ENCODE measurements at regions not wholly inside any gene's neighbourhood (a gene's known extent, or its start where the extent isn't known, plus 50 kb on each side); places are given as distances from the start of the nearest gene placed in this dataset.

DNA sequence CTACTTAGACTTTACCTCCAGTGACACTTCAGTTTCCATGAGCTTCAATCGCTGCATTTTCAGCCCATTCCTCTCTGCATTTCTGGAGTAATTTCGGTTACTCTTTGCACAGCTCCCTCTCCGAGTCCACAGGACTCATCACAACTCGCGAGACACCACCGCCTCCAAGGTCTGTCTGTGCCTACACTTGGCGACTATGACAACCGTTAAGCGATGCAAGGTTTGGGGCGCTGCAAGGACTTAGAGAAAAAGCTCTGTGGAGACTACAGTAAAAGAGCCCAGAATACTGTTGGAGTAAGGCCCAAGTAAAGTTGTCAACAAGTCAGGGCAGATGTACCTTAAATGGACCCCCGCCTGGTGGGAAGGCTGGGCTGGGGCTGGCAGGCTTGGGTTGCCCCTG lies 95.7 kb upstream of the RPS6KA2 start:
- no peak overlapping the region for H3K27ac ChIP-seq (ENCODE audit: low read depth in 1 of 2, low read length in 2 of 2)
- H3K4me3 ChIP-seq (ENCODE audit: low read length in 2 of 2): no peak overlapping the region
- H3K27me3 ChIP-seq (ENCODE audit: control insufficient read depth in 1 of 2, insufficient read depth in 2 of 2, low read length in 1 of 2): no peaks in the 10 kb centered on the region
- WGBS, 2 donors: 95% methylated on average over 11 of the region's 11 CpGs
- DNase-seq (no peak), ATAC-seq (ENCODE audit: low FRiP score) (no peak)
- H3K36me3 ChIP-seq (ENCODE audit: control insufficient read depth in 1 of 2, insufficient read depth in 2 of 2, low read length in 1 of 2): no peaks in the 10 kb centered on the region
- H3K9me3 ChIP-seq (ENCODE audit: control insufficient read depth, low read length): no peaks in the 10 kb centered on the region
- intact Hi-C loops (cut with DNase I): no loop called here
- no peaks in the 10 kb centered on the region for H3K4me1 ChIP-seq (ENCODE audit: control insufficient read depth in 1 of 2, insufficient read depth in 2 of 2, low read length in 2 of 2)

DNA sequence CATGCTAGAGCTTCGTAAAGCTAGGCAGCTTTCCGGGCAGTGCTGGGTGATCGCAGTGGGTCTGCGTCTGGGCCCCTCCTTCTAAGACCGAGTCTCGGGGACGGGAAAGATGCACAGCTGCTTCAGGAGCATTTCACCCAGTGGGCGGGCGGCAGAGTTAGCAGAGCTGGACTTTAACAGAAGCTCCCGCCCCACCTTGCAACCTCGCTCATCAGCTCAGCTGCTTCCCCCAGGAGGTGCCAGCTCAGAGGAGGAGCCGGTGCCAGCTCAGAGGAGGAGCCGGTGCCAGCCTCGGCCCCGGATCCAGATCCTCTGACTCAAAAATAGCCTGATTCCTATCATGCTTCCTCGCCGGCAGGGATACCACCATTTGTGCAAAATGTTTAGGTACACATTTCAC lies 94.5 kb upstream of the RPS6KA2 start:
- Histone ChIP-seq H3K36me3 (ENCODE audit: control insufficient read depth in 1 of 2, insufficient read depth in 2 of 2, low read length in 1 of 2) (no peaks in the 10 kb centered on the region), H3K9me3 (ENCODE audit: control insufficient read depth, low read length) (no peaks in the 10 kb centered on the region), H3K4me1 (ENCODE audit: control insufficient read depth in 1 of 2, insufficient read depth in 2 of 2, low read length in 2 of 2) (no peaks in the 10 kb centered on the region), H3K4me3 (ENCODE audit: low read length in 2 of 2) (no peak overlapping the region), H3K27ac (ENCODE audit: low read depth in 1 of 2, low read length in 2 of 2) (no peak overlapping the region), H3K27me3 (ENCODE audit: control insufficient read depth in 1 of 2, insufficient read depth in 2 of 2, low read length in 1 of 2) (no peaks in the 10 kb centered on the region)
- intact Hi-C loops (cut with DNase I): no loop called here
- DNase-seq (no peak), ATAC-seq (ENCODE audit: low FRiP score) (no peak)
- WGBS, 2 donors: 50 to 56% methylated on average over 17 of the region's 17 CpGs

DNA sequence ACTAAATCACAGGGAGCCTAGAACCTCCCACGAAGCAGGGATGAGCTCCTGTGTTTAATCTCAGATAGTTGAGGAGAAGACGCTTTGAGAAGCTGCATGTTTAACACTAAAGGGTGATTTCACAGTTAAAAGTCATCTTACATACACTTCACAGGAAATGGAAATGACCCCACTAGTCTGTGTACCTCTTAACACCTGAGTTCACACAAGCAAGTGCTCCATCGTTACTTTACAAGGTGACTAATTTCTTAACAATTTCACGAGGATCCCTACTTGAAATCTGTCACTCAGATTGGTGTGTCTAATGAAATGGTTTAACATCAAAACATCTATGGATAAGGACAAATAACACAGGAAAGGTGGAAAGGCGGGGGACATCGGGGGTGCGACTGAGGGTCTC lies 93.8 kb upstream of the RPS6KA2 start:
- 76 to 88% methylated on average over 7 of the region's 7 CpGs for WGBS, 2 donors
- H3K4me3 ChIP-seq (ENCODE audit: low read length in 2 of 2): no peak overlapping the region
- DNase-seq: no peak

DNA sequence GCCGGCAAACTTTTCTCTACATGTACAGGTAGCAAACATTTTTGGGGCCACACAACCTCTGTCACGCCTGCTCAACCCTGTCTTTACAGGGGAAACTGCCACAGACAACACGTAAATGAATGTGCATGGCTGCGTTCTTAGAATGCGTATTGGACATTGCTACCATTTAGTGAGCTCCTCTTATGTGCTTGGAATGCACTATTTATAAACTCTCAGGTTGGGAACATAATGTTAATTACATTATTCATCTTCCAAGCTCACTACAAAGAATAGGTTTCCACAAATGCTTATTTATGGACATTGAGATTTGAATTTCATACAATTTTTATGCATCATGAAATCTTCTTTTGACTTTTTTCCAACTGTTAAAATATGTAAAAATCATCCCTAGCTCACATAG lies 92.0 kb upstream of the RPS6KA2 start:
- intact Hi-C loops (cut with DNase I): no loop called here
- no peak overlapping the region for H3K27ac ChIP-seq (ENCODE audit: low read depth in 1 of 2, low read length in 2 of 2)
- no peaks in the 10 kb centered on the region for H3K36me3 ChIP-seq (ENCODE audit: control insufficient read depth in 1 of 2, insufficient read depth in 2 of 2, low read length in 1 of 2)
- no peak overlapping the region for H3K4me3 ChIP-seq (ENCODE audit: low read length in 2 of 2)
- ATAC-seq (ENCODE audit: low FRiP score) (no peak), DNase-seq (no peak)
- no peaks in the 10 kb centered on the region for H3K9me3 ChIP-seq (ENCODE audit: control insufficient read depth, low read length)
- H3K4me1 ChIP-seq (ENCODE audit: control insufficient read depth in 1 of 2, insufficient read depth in 2 of 2, low read length in 2 of 2): no peaks in the 10 kb centered on the region
- H3K27me3 ChIP-seq (ENCODE audit: control insufficient read depth in 1 of 2, insufficient read depth in 2 of 2, low read length in 1 of 2): no peaks in the 10 kb centered on the region
- 92 to 96% methylated on average over 5 of the region's 5 CpGs for WGBS, 2 donors

More for the DNA sequence above, 93.8 kb upstream of the RPS6KA2 start:
- Histone ChIP-seq H3K4me1 (ENCODE audit: control insufficient read depth in 1 of 2, insufficient read depth in 2 of 2, low read length in 2 of 2) (no peaks in the 10 kb centered on the region), H3K9me3 (ENCODE audit: control insufficient read depth, low read length) (no peaks in the 10 kb centered on the region), H3K36me3 (ENCODE audit: control insufficient read depth in 1 of 2, insufficient read depth in 2 of 2, low read length in 1 of 2) (no peaks in the 10 kb centered on the region), H3K27ac (ENCODE audit: low read depth in 1 of 2, low read length in 2 of 2) (no peak overlapping the region), H3K27me3 (ENCODE audit: control insufficient read depth in 1 of 2, insufficient read depth in 2 of 2, low read length in 1 of 2) (no peaks in the 10 kb centered on the region)
- intact Hi-C loops (cut with DNase I): no loop called here
- no peak for ATAC-seq (ENCODE audit: low FRiP score)

DNA sequence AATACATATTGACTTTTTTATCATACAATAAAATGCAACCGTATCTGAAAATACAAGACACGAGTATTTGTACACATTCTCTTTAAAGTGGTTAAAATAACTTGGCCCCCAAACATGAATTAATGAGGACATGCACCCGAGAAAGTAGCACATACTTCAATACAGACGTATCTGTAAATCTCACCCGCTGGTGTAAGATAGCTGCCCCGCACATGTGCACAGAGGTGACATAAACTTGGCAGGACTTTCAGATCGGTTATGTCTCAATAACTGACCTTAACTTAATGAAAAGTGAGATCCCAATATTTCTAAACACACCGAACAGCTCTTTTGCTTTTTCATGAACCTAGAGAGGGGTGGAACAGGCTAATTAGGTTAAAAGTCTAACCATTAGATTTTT lies 91.5 kb upstream of the RPS6KA2 start:
- ATAC-seq (ENCODE audit: low FRiP score) (no peak), DNase-seq (no peak)
- Histone ChIP-seq H3K9me3 (ENCODE audit: control insufficient read depth, low read length) (no peaks in the 10 kb centered on the region), H3K27ac (ENCODE audit: low read depth in 1 of 2, low read length in 2 of 2) (no peak overlapping the region), H3K4me1 (ENCODE audit: control insufficient read depth in 1 of 2, insufficient read depth in 2 of 2, low read length in 2 of 2) (no peaks in the 10 kb centered on the region), H3K36me3 (ENCODE audit: control insufficient read depth in 1 of 2, insufficient read depth in 2 of 2, low read length in 1 of 2) (no peaks in the 10 kb centered on the region), H3K4me3 (ENCODE audit: low read length in 2 of 2) (no peak overlapping the region), H3K27me3 (ENCODE audit: control insufficient read depth in 1 of 2, insufficient read depth in 2 of 2, low read length in 1 of 2) (no peaks in the 10 kb centered on the region)
- 81 to 83% methylated on average over 8 of the region's 8 CpGs for WGBS, 2 donors
- intact Hi-C loops (cut with DNase I): no loop called here

DNA sequence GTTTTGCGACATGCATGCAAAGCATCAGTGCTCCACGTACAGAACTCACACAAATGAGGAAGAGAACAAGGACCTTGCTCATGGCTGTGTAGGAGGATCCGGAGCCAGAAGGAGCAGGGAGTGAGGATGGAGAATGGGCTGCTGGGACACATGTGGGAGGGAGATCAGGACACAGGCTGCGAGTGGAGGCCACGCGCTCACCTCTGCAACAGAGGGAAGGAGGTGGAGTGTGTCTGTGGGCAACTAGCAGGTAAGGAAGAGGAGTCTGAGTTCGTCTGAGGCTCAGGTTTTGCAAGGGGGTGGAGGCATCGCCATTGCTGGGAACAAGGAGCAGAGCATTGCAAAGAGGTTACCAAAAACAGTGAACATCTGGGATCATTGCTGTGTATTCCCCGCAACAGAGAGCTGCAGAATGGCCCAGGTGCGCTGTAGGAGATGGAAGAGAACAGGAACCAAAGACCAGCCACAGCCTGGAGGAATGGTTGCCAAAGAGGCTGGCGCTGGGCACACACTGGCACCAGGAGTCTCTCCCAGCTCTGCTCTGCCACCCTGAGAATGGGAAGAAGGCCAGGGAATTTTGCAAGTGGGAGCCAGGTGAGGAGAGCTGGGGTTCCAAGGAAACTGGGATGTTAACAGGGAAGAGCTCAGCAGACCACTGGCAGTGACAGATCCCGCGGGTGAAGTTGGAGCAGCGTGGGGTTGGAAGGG lies 90.0 kb upstream of the RPS6KA2 start:
- H3K4me3 ChIP-seq (ENCODE audit: low read length in 2 of 2): no peak overlapping the region
- ATAC-seq (ENCODE audit: low FRiP score) (no peak), DNase-seq (no peak)
- H3K36me3 ChIP-seq (ENCODE audit: control insufficient read depth in 1 of 2, insufficient read depth in 2 of 2, low read length in 1 of 2): no peaks in the 10 kb centered on the region
- no peaks in the 10 kb centered on the region for H3K9me3 ChIP-seq (ENCODE audit: control insufficient read depth, low read length)
- 86 to 90% methylated on average over 14 of the region's 14 CpGs for WGBS, 2 donors
- intact Hi-C loops (cut with DNase I): no loop called here
- no peaks in the 10 kb centered on the region for H3K27me3 ChIP-seq (ENCODE audit: control insufficient read depth in 1 of 2, insufficient read depth in 2 of 2, low read length in 1 of 2)
- no peaks in the 10 kb centered on the region for H3K4me1 ChIP-seq (ENCODE audit: control insufficient read depth in 1 of 2, insufficient read depth in 2 of 2, low read length in 2 of 2)
- H3K27ac ChIP-seq (ENCODE audit: low read depth in 1 of 2, low read length in 2 of 2): no peak overlapping the region

DNA sequence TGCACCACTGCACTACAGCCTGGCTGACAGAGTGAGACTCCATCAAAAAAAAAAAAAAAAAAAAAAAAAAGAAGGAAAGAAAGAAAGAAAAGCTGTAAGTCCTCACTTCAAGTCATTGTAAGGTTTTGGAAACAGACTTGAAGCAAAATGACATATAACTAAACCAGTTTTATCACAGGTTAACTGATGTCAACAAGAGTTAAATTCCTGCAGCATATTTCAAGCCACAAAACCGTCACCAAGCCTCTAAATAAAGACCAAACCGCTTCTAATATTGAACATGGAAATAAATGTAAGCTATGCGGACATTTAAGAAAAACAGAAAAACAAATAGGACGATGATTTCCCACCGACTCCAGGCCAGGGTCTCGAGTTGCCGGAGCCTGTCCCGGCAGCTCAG lies 88.9 kb upstream of the RPS6KA2 start:
- no peaks in the 10 kb centered on the region for H3K27me3 ChIP-seq (ENCODE audit: control insufficient read depth in 1 of 2, insufficient read depth in 2 of 2, low read length in 1 of 2)
- ATAC-seq (ENCODE audit: low FRiP score) (no peak), DNase-seq (no peak)
- WGBS, 2 donors: 58 to 74% methylated on average over 8 of the region's 8 CpGs
- no peak overlapping the region for H3K27ac ChIP-seq (ENCODE audit: low read depth in 1 of 2, low read length in 2 of 2)
- H3K4me3 ChIP-seq (ENCODE audit: low read length in 2 of 2): no peak overlapping the region
- no peaks in the 10 kb centered on the region for H3K4me1 ChIP-seq (ENCODE audit: control insufficient read depth in 1 of 2, insufficient read depth in 2 of 2, low read length in 2 of 2)
- H3K36me3 ChIP-seq (ENCODE audit: control insufficient read depth in 1 of 2, insufficient read depth in 2 of 2, low read length in 1 of 2): no peaks in the 10 kb centered on the region
- intact Hi-C loops (cut with DNase I): no loop called here
- H3K9me3 ChIP-seq (ENCODE audit: control insufficient read depth, low read length): peaks cover 1% of the 10 kb centered on the region

DNA sequence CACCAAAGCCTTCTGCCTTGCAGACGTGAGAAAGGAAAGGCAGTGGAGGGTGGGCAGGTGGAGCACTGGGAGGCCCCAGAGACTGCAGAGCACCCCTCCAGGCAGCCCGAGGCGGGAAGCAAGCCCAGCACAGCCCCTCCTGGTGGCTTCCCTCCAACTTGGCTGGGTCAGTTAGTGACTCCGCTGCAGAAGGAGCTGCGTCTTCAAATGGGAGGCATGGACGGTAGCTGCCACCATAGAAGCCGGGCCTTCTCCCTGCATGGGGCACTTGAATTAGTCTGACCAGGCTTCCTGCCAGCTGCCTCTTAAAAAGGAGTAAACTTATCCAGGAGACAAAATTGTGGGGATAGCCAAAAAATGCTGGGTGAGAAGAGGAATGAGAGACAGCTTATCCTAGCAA lies 88.0 kb upstream of the RPS6KA2 start:
- Histone ChIP-seq H3K4me1 (ENCODE audit: control insufficient read depth in 1 of 2, insufficient read depth in 2 of 2, low read length in 2 of 2) (no peaks in the 10 kb centered on the region), H3K27ac (ENCODE audit: low read depth in 1 of 2, low read length in 2 of 2) (no peak overlapping the region), H3K27me3 (ENCODE audit: control insufficient read depth in 1 of 2, insufficient read depth in 2 of 2, low read length in 1 of 2) (no peaks in the 10 kb centered on the region), H3K9me3 (ENCODE audit: control insufficient read depth, low read length) (peaks cover 4% of the 10 kb centered on the region), H3K36me3 (ENCODE audit: control insufficient read depth in 1 of 2, insufficient read depth in 2 of 2, low read length in 1 of 2) (no peaks in the 10 kb centered on the region), H3K4me3 (ENCODE audit: low read length in 2 of 2) (no peak overlapping the region)
- DNase-seq: no peak
- intact Hi-C loops (cut with DNase I): no loop called here
- ATAC-seq (ENCODE audit: low FRiP score): no peak
- 67% methylated on average over 7 of the region's 7 CpGs for WGBS, 2 donors

DNA sequence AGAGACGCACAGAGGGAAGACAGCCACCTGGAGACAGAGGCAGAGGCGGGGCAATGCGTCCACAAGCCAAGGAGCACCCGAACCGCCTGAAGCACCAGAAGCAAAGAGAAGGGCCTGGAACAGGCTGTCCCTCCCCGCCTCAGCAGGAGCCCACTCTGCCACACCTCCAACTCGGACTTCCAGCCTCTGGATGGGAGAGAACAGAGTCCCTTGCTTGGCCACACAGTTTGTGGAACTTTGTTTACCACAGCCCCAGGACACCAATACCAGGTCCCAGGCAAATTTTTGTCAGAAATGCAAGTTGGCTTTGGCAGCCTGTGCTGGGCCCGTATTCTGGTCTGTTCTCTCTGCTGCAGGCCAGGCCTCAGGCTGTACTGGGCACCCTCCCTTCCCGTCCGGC lies 87.5 kb upstream of the RPS6KA2 start:
- peaks cover 4% of the 10 kb centered on the region for H3K9me3 ChIP-seq (ENCODE audit: control insufficient read depth, low read length)
- H3K4me3 ChIP-seq (ENCODE audit: low read length in 2 of 2): no peak overlapping the region
- no peaks in the 10 kb centered on the region for H3K4me1 ChIP-seq (ENCODE audit: control insufficient read depth in 1 of 2, insufficient read depth in 2 of 2, low read length in 2 of 2)
- no peaks in the 10 kb centered on the region for H3K36me3 ChIP-seq (ENCODE audit: control insufficient read depth in 1 of 2, insufficient read depth in 2 of 2, low read length in 1 of 2)
- H3K27me3 ChIP-seq (ENCODE audit: control insufficient read depth in 1 of 2, insufficient read depth in 2 of 2, low read length in 1 of 2): no peaks in the 10 kb centered on the region
- DNase-seq (no peak), ATAC-seq (ENCODE audit: low FRiP score) (no peak)
- H3K27ac ChIP-seq (ENCODE audit: low read depth in 1 of 2, low read length in 2 of 2): no peak overlapping the region
- intact Hi-C loops (cut with DNase I): no loop called here
- WGBS, 2 donors: 82% methylated on average over 10 of the region's 10 CpGs

Measured in aorta (tissue), 5 donors.